Progenitor cell of endocrine pancreas (in vitro differentiated cells): ENCODE measurements at regions not wholly inside any gene's neighbourhood (a gene's known extent, or its start where the extent isn't known, plus 50 kb on each side); places are given as distances from the start of the nearest gene placed in this dataset.
A peak's percentile ranks its signal among the peaks of the same experiment; 100 is the strongest.

ENCODE experiments used
- DNase-seq: peaks from one replicate; pipeline ENCODE4 v3.0.0; 2021; ENCODE audit warnings: low spot score; ENCODE audit not compliant: unreplicated experiment
- H3K27ac Mint-ChIP-seq: 2 replicates; pipeline ENCODE4 v1.8.0; 2021; ENCODE audit warnings: mild to moderate bottlenecking, moderate library complexity, mixed read lengths
- H3K27me3 Mint-ChIP-seq: 2 replicates; pipeline ENCODE4 v1.8.0; 2021; ENCODE audit warnings: mixed read lengths
- H3K36me3 Mint-ChIP-seq: 2 replicates; pipeline ENCODE4 v1.8.0; 2022; ENCODE audit warnings: mixed read lengths; ENCODE audit not compliant: insufficient read depth
- H3K4me1 Mint-ChIP-seq: 2 replicates; pipeline ENCODE4 v1.8.0; 2021; ENCODE audit warnings: low read depth, mixed read lengths
- H3K4me3 Mint-ChIP-seq: 2 replicates; pipeline ENCODE4 v1.8.0; 2021; ENCODE audit warnings: low read depth, mild to moderate bottlenecking, moderate library complexity, mixed read lengths
- H3K9me3 Mint-ChIP-seq: 2 replicates; pipeline ENCODE4 v1.8.0; 2021; ENCODE audit warnings: low read depth, mixed read lengths
- CTCF ChIP-seq: fragments of 200-600 bp; sonication (generic); IDR thresholded peaks from one replicate; pipeline ENCODE4 v1.5.0; 2021; ENCODE audit warnings: antibody characterized with exemption, mild to moderate bottlenecking; ENCODE audit not compliant: unreplicated experiment

- no peaks in the 10 kb centered on the region for H3K4me1 Mint-ChIP-seq
- DNase-seq = no peak
- no peak overlapping the region for H3K4me3 Mint-ChIP-seq
- H3K27ac Mint-ChIP-seq = no peak overlapping the region
- no peaks in the 10 kb centered on the region for H3K36me3 Mint-ChIP-seq
- H3K27me3 Mint-ChIP-seq = peaks cover 9% of the 10 kb centered on the region
- TF ChIP-seq CTCF = no peak
- H3K9me3 Mint-ChIP-seq = peaks cover 3% of the 10 kb centered on the region
These were observed 240.6 kb upstream of the MPDZ start for GRCh38 chr9:13520069-13520468.

GRCh38 chr9:13513716-13514444 lies 234.4 kb upstream of the MPDZ start:
- no peak for DNase-seq
- no peak overlapping the region for H3K4me3 Mint-ChIP-seq
- TF ChIP-seq CTCF = no peak
- H3K27ac Mint-ChIP-seq = peak overlapping the region; percentile 79
- H3K27me3 Mint-ChIP-seq = peaks cover 24% of the 10 kb centered on the region
- H3K36me3 Mint-ChIP-seq = no peaks in the 10 kb centered on the region
- peaks cover 20% of the 10 kb centered on the region for H3K4me1 Mint-ChIP-seq
- H3K9me3 Mint-ChIP-seq = peaks cover 3% of the 10 kb centered on the region

- H3K4me1 Mint-ChIP-seq = peaks cover 26% of the 10 kb centered on the region
- no peaks in the 10 kb centered on the region for H3K36me3 Mint-ChIP-seq
- H3K27ac Mint-ChIP-seq = no peak overlapping the region
- no peak for TF ChIP-seq CTCF
- H3K4me3 Mint-ChIP-seq = no peak overlapping the region
- H3K9me3 Mint-ChIP-seq = peaks cover 3% of the 10 kb centered on the region
- DNase-seq = no peak
- peaks cover 24% of the 10 kb centered on the region for H3K27me3 Mint-ChIP-seq
These were observed 233.8 kb upstream of the MPDZ start for GRCh38 chr9:13513286-13513685.

GRCh38 chr9:13508681-13509080 lies 229.2 kb upstream of the MPDZ start:
- no peak for DNase-seq
- Mint-ChIP-seq H3K27me3 (peaks cover 17% of the 10 kb centered on the region), H3K9me3 (no peaks in the 10 kb centered on the region), H3K4me1 (peaks cover 33% of the 10 kb centered on the region), H3K36me3 (no peaks in the 10 kb centered on the region), H3K4me3 (no peak overlapping the region), H3K27ac (no peak overlapping the region)
- TF ChIP-seq CTCF = no peak

- Mint-ChIP-seq H3K27me3 (peaks cover 17% of the 10 kb centered on the region), H3K27ac (no peak overlapping the region)
These were observed 228.6 kb upstream of the MPDZ start for GRCh38 chr9:13508086-13508485.

More at GRCh38 chr9:13508086-13508485, 228.6 kb upstream of the MPDZ start:
- TF ChIP-seq CTCF = no peak
- Mint-ChIP-seq H3K36me3 (no peaks in the 10 kb centered on the region), H3K4me1 (peaks cover 32% of the 10 kb centered on the region), H3K4me3 (no peak overlapping the region), H3K9me3 (no peaks in the 10 kb centered on the region)
- DNase-seq = no peak
